Esophagus squamous epithelium (tissue), 5 donors: ENCODE measurements at regions not wholly inside any gene's neighbourhood (a gene's known extent, or its start where the extent isn't known, plus 50 kb on each side); places are given as distances from the start of the nearest gene placed in this dataset.

Source experiments
- DNase-seq: peaks from one replicate; lab custom pipeline; 2025; lab: John Stamatoyannopoulos, UW
- H3K27ac ChIP-seq, 4 donors: fragments of 200-600 bp; sonication (generic); one replicate each; pipeline ENCODE4 v1.5.1; 2016 to 2019; ENCODE audit warnings: mild to moderate bottlenecking in 1 of 4
- H3K27me3 ChIP-seq, 4 donors: fragments of 200-600 bp; sonication (generic); 1 replicate in 3 of 4; 2 replicates in 1 of 4; pipeline versions ENCODE4 v1.5.1 to v1.6.0; 2017 to 2021; ENCODE audit warnings: antibody characterized with exemption in 1 of 4
- H3K36me3 ChIP-seq, 3 donors: fragments of 200-600 bp; sonication (generic); one replicate each; pipeline ENCODE4 v1.5.1; 2016 to 2019
- H3K4me1 ChIP-seq, 3 donors: fragments of 200-600 bp; sonication (generic); one replicate each; pipeline ENCODE4 v1.5.1; 2017 to 2019
- H3K4me3 ChIP-seq, 4 donors: fragments of 200-600 bp; sonication (generic); 1 replicate in 3 of 4; 2 replicates in 1 of 4; pipeline ENCODE4 v1.5.1; 2016 to 2019; ENCODE audit warnings: mild to moderate bottlenecking in 2 of 4, moderate library complexity in 1 of 4
- H3K9me3 ChIP-seq, 3 donors: fragments of 200-600 bp; sonication (generic); one replicate each; pipeline ENCODE4 v1.5.1; 2016 to 2019
- POLR2A ChIP-seq, 4 donors: fragments of 450-650 bp; IDR thresholded peaks; one replicate each; pipeline ENCODE4 v1.6.1; 2017; ENCODE audit warnings: antibody characterized with exemption in 4 of 4, mild to moderate bottlenecking in 4 of 4, moderate library complexity in 3 of 4
- WGBS, 2 donors: methylation state at CpG; one replicate each; pipeline ENCODE4 v1.1.5; 2018; 5-methylcytosine and 5-hydroxymethylcytosine counted together
- intact Hi-C: fragments of 100-400 bp; cut with DNase I; formaldehyde crosslinking; loops from one replicate; pipeline ENCODE4 v1.15.0; 2022
- TF ChIP-seq, protein P1 (sequence below), 6 experiments: fragments of 450-650 bp in 4 of 6; fragments of 200-600 bp in 2 of 6; sonication (generic) in 2 of 6; IDR thresholded peaks; one replicate each; pipeline ENCODE4 v1.5.1; 2016 to 2019; ENCODE audit warnings: antibody characterized with exemption in 6 of 6, mild to moderate bottlenecking in 4 of 6, moderate library complexity in 4 of 6
- donor health status: DM: yes; HTN: yes; CAD: no.

DNA sequence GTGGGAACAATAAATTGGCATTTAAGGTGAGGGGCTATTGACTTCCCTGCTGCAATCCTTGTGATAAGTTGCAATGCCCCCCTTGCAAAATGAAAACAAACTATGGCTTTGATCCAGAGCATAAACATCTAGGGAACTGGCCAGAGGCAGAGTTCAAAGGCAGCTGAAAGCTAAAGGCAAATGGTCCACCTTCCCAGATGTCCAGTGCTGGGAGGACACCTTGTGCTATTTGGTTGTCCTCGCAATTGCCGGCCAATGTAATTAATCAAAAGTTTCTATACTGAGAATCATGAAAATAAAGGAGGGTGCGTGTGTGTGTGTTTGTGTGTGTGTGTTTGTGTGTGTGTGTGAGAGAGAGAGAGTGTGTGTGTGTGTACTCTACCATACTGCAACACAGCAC, 337.4 kb downstream of the CBLN4 start:
- 47 to 60% methylated on average over 3 of the region's 3 CpGs for WGBS, 2 donors

GRCh38 chr20:55667024-55667423, 338.3 kb downstream of the CBLN4 start:
- DNase-seq = no peak
- Histone ChIP-seq H3K4me3 (no peak overlapping the region), H3K36me3 (no peaks in the 10 kb centered on the region), H3K27ac (no peak overlapping the region), H3K27me3 (no peaks in the 10 kb centered on the region), H3K4me1 (no peaks in the 10 kb centered on the region), H3K9me3 (no peaks in the 10 kb centered on the region)
- TF ChIP-seq, protein P1, sequence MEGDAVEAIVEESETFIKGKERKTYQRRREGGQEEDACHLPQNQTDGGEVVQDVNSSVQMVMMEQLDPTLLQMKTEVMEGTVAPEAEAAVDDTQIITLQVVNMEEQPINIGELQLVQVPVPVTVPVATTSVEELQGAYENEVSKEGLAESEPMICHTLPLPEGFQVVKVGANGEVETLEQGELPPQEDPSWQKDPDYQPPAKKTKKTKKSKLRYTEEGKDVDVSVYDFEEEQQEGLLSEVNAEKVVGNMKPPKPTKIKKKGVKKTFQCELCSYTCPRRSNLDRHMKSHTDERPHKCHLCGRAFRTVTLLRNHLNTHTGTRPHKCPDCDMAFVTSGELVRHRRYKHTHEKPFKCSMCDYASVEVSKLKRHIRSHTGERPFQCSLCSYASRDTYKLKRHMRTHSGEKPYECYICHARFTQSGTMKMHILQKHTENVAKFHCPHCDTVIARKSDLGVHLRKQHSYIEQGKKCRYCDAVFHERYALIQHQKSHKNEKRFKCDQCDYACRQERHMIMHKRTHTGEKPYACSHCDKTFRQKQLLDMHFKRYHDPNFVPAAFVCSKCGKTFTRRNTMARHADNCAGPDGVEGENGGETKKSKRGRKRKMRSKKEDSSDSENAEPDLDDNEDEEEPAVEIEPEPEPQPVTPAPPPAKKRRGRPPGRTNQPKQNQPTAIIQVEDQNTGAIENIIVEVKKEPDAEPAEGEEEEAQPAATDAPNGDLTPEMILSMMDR (IDR thresholded peaks at IDR 0.05) = no peak
- TF ChIP-seq POLR2A (IDR thresholded peaks at IDR 0.05) = no peak
- intact Hi-C loops = no loop called here
- 57 to 61% methylated on average over 4 of the region's 4 CpGs for WGBS, 2 donors

More for the DNA sequence above, 337.4 kb downstream of the CBLN4 start:
- Histone ChIP-seq H3K36me3 (no peaks in the 10 kb centered on the region), H3K9me3 (no peaks in the 10 kb centered on the region), H3K4me3 (no peak overlapping the region), H3K27me3 (no peaks in the 10 kb centered on the region), H3K27ac (no peak overlapping the region), H3K4me1 (no peaks in the 10 kb centered on the region)
- TF ChIP-seq, protein P1 (IDR thresholded peaks at IDR 0.05) = no peak
- no peak for TF ChIP-seq POLR2A (IDR thresholded peaks at IDR 0.05)
- DNase-seq = no peak
- intact Hi-C loops = no loop called here

DNA sequence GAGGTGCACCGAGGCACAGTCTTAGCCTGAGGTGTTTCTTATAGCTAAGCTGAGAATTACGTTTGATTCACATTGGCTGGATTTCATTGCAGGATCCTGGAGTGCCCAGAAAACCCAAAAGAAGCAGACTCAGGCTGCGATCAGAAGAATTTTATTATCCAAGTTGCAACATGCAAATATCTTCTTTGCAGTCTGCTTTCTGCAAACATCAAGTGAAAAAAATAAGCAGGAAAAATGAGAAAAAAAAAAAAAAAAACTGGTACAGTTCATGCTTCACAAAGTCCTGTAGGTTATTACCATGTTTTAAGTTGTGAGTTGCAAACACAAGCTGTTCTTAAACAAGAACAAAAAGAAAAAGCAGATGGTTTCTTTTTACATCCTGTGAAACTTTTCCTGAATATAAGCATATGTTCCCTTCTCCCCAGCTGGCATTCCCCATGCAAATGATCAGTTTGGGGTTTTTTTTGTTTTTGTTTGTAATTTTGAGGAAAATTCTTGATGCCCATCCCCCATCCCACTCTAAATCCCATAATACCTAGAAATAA, 349.0 kb downstream of the CBLN4 start:
- H3K4me1 ChIP-seq = no peaks in the 10 kb centered on the region
- WGBS, 2 donors = 10 to 21% methylated on average over 3 of the region's 3 CpGs
- H3K27me3 ChIP-seq = no peaks in the 10 kb centered on the region
- H3K36me3 ChIP-seq = no peaks in the 10 kb centered on the region
- no peak for DNase-seq
- TF ChIP-seq, protein P1 (IDR thresholded peaks at IDR 0.05) = no peak
- no peak for TF ChIP-seq POLR2A (IDR thresholded peaks at IDR 0.05)
- no peak overlapping the region for H3K27ac ChIP-seq
- no peaks in the 10 kb centered on the region for H3K9me3 ChIP-seq
- no peak overlapping the region for H3K4me3 ChIP-seq
- intact Hi-C loops = no loop called here

DNA sequence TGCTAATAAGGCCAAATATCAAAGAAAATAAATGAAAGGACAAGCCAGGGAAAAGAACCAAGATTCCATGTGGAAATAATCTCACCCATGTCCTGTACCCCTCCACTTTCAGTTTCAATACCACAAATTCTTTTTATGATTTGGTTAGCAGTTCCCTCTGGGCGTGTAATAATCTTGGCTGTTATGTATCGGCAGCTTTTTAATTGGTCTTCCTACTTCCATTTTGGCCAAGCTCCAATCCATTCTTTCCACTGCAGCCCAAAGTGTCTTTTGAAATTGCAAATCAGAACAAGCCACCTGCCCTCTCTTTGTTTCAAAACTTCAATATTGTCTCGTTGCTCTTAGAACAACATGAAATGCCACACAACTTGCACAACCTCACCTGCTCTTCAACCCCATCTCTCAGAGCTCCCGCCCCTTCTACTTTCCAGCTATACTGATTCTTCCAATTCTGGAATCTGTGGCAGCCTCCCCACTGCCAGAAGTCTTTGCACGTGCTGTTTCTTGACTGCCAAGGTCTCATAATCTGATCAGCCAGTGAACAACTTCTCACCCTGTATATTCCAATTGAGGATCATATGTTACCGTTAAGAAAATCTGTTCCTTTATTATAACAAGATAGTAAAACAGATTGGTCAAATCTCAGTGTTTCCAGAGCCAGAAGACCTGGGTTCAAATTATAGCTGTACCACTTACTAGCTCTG, 354.5 kb downstream of the CBLN4 start:
- no peaks in the 10 kb centered on the region for H3K4me1 ChIP-seq
- TF ChIP-seq POLR2A (IDR thresholded peaks at IDR 0.05) = no peak
- TF ChIP-seq, protein P1 (IDR thresholded peaks at IDR 0.05) = no peak
- no peak overlapping the region for H3K27ac ChIP-seq
- no peaks in the 10 kb centered on the region for H3K27me3 ChIP-seq
- no peaks in the 10 kb centered on the region for H3K36me3 ChIP-seq
- DNase-seq = no peak
- 36 to 40% methylated on average over 6 of the region's 6 CpGs for WGBS, 2 donors
- intact Hi-C loops = no loop called here
- no peaks in the 10 kb centered on the region for H3K9me3 ChIP-seq
- H3K4me3 ChIP-seq = no peak overlapping the region

DNA sequence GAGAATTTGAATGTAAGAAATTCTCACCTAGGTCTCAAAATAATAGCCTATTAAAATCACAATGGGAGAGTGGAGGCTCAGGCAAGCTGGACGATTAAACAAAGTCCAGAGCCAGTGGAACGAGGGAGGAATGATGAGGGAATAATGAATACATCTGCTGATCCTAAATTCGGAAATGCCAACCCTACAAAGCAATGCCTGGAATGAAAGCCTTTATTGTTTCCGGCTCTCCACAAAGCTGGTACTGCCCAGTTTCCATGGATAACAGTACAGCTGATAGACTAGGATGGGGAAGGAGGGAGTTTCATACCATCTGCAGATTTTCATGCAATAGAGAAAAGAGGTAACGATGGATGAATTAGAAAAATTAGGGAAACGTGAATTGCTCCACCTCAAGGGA, 356.1 kb downstream of the CBLN4 start:
- intact Hi-C loops = no loop called here
- no peak for DNase-seq
- H3K27me3 ChIP-seq = no peaks in the 10 kb centered on the region
- H3K4me3 ChIP-seq = no peak overlapping the region
- no peaks in the 10 kb centered on the region for H3K36me3 ChIP-seq
- H3K27ac ChIP-seq = peak overlapping the region in 1 of 4 donors; percentile 14
- H3K4me1 ChIP-seq = no peaks in the 10 kb centered on the region
- no peaks in the 10 kb centered on the region for H3K9me3 ChIP-seq
- WGBS, 2 donors = 60 to 80% methylated on average over 6 of the region's 6 CpGs
- no peak for TF ChIP-seq POLR2A (IDR thresholded peaks at IDR 0.05)
- TF ChIP-seq, protein P1 (IDR thresholded peaks at IDR 0.05) = no peak
